ENCODE measurements at regions not wholly inside any gene's neighbourhood (a gene's known extent, or its start where the extent isn't known, plus 50 kb on each side); places are given as distances from the start of the nearest gene placed in this dataset.

DNA sequence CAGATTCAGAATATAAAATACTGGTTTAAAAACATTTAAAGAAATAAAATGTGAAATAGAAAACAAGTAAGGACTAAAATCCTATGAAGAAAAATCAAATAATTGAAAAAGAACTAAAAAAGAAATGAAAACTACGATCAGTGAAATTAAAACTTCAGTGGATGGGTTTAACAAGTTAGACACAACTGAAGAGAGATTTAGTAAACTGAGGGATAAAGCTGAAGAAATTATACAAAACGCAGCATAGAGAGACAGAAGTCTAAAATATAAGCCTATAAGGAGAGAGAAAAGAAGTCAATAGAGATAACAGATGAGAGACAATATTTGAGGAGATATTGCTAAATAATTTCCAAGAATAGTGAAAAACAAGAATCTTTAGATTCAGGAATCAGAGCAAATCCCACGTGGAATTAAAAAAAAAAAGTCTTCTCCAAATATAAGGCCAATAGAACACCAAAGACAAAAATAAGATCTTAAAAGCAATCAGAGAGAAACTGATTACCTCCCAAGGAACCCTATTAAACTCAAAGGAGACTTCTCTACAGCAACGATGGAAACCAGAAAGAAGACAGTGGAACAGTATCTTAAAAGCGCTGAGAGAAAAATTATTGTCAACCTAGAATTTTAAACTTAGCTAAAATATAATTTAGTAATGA is 59.6 kb upstream of the ABL1 start:
- Mint-ChIP-seq H3K27ac (no peak overlapping the region), H3K4me1 (peaks cover 25% of the 10 kb centered on the region), H3K9me3 (peaks cover 0 to 11% of the 10 kb centered on the region in 2 donors), H3K4me3 (no peak overlapping the region), H3K27me3 (no peaks in the 10 kb centered on the region)
- ATAC-seq: no peak
- DNase-seq: no peak

DNA sequence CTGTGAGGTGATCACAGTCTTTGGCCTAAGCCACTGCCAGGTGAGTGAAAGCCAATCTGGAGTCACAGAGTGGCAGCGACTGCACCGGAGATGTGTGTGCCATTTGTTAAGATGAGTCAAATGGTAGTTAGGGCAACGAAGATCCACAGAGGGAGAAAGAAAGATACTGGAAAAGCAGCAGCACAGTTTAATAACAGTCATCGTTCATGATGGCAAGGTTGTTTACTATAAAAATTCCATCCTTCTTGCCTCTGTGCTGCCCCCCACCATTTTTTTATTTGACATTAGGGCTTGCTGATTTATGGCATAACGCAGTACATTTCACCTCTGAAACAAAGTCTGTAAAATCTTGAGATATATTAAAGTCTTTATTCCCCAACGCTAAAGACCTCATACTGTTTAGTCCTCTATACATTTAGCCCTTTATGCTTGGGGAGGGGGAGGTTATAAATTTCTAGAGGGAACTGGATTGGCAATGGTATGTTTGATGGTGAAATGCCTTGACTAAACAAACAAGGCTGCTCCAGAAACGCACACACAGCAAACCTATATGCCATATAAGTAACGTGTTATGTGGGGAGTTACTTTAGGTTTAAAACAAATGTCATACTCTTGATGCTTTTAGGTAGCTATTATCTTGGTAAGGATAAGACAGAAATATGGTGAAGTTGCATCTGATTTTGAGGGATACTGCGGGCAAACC is 55.8 kb upstream of the ABL1 start:
- ATAC-seq: no peak
- peaks cover 0 to 11% of the 10 kb centered on the region in 2 donors for H3K9me3 Mint-ChIP-seq
- H3K27me3 Mint-ChIP-seq: no peaks in the 10 kb centered on the region
- no peak overlapping the region for H3K4me3 Mint-ChIP-seq
- H3K27ac Mint-ChIP-seq: no peak overlapping the region
- H3K4me1 Mint-ChIP-seq: peaks cover 22% of the 10 kb centered on the region
- no peak for DNase-seq

DNA sequence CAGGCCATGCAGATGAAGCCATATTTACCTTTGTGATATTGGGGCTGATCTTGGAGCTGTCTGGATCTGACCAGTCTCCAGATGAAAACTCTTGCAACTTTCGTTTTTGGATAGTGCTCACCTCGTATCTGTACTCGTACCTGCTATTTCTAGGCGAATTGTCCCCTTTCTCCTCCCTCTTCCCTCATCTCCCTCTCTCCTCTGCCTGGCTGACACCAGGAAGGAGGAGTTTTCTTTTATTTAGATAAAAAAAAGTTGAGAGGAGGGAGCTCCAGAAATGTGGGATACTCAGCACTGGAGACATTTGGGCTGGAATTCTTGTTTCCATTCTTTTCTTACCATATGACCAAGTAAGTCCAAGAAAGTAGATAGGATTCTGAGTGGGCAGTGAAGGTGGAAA is 54.6 kb upstream of the ABL1 start:
- Mint-ChIP-seq H3K27me3 (no peaks in the 10 kb centered on the region), H3K4me3 (no peak overlapping the region), H3K27ac (no peak overlapping the region), H3K9me3 (peaks cover 0 to 8% of the 10 kb centered on the region in 2 donors), H3K4me1 (peaks cover 15% of the 10 kb centered on the region)
- ATAC-seq: no peak
- DNase-seq: no peak

DNA sequence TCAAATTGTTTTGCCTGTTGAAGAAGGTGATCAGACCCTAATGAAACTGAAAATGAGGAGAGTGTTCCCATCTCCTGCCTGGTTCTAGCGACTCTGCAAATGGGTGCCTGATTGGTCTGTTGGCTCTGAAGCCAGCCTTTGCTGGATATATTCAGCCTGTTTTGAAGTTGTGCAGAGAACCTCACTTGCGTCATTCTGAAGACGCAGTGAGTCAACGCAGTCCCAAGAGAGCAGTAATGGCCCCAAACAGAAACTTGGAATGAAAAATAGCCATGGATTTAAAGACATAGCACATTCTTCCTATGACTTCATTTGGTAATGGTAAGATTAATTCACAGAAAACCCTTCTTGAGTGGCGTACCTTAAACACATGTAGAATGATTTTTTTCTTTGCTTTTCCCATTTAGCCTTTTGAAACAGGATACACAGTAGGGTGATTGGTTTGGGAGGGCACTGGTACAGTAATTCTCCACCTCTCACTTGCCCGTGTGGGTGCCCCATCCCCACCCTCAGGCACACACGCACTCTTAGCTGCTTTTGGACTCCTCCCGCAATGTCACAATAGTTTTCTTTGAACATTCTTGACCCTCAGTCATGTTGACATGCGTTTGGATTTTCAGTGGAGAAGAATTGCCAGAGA is 54.1 kb upstream of the ABL1 start:
- Mint-ChIP-seq H3K4me3 (no peak overlapping the region), H3K4me1 (peaks cover 15% of the 10 kb centered on the region), H3K27ac (no peak overlapping the region), H3K27me3 (no peaks in the 10 kb centered on the region), H3K9me3 (peaks cover 0 to 3% of the 10 kb centered on the region in 2 donors)
- DNase-seq (no peak), ATAC-seq (no peak)

DNA sequence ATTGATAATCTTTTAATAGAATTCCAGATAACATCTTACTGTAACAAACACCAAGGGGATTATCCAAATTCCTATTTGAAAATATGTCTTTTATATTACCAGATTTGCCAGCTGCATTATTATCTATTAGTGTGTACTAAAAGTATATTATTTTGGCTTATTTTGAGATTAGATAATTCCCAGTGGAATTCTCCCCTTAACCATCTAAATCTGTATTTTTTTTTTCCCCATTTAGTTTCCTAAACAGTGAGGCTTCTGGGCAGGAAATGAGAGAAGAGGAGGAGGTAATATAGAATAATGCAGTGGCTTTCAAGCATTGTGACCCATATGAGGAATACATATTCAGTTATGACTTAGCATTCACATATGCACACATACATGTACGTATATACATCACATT is 53.5 kb upstream of the ABL1 start:
- no peak overlapping the region for H3K4me3 Mint-ChIP-seq
- H3K27me3 Mint-ChIP-seq: no peaks in the 10 kb centered on the region
- no peak overlapping the region for H3K27ac Mint-ChIP-seq
- DNase-seq: no peak
- H3K4me1 Mint-ChIP-seq: peaks cover 12% of the 10 kb centered on the region
- no peak for ATAC-seq
- H3K9me3 Mint-ChIP-seq: no peaks in the 10 kb centered on the region

DNA sequence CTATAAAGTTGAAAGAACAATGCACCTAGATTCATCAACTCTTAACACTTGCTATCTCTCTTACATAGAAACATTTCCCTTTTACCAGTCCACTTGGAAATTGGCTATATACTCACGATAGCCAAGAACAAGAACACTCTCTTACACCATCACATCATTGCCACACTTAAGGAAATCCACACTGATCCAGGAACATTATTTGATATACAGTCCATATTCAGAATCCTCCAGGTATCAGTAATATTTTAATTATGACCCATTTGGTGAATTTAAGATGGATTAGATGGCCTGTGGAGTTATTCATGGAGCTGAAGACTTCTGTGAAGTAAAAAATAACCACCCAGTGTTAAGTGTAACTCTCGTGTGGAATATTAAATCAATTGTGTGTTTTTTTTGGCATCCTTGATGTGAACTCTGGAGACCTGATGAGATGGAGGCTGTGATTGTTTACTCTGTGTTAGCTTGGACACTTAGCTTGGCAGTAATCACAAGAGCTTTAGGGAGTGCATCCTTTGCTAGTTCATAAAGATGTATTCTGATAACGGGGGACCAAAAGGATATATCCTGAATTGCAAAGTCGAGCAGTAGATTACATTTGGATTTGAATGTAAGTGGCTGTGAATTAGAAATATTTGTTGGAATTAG is 52.0 kb upstream of the ABL1 start:
- H3K9me3 Mint-ChIP-seq: no peaks in the 10 kb centered on the region
- ATAC-seq: no peak
- no peak for DNase-seq
- no peaks in the 10 kb centered on the region for H3K27me3 Mint-ChIP-seq
- no peak overlapping the region for H3K27ac Mint-ChIP-seq
- peaks cover 7% of the 10 kb centered on the region for H3K4me1 Mint-ChIP-seq
- no peak overlapping the region for H3K4me3 Mint-ChIP-seq

DNA sequence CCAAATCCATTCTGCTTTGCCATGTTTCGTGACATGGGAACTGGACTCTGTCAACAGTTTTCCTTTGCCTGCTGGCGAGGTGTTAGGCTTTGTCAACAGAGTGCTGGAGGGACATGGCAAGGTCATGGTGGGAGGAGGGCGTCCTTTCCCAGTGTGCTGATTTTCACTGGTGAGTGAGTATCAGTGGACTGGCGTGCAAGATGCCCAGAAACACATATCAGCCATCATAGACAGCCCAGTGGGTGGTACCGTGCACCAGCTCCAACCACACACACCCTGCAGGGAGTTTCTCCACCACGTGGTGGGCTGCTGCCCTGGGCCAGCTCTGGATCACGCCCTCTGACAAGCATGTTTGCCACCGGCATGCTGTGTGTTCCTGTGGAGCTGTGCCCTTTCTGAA is 50.0 kb upstream of the ABL1 start:
- DNase-seq (no peak), ATAC-seq (no peak)
- H3K27ac Mint-ChIP-seq: no peak overlapping the region
- no peak overlapping the region for H3K4me3 Mint-ChIP-seq
- H3K27me3 Mint-ChIP-seq: no peaks in the 10 kb centered on the region
- peaks cover 12 to 16% of the 10 kb centered on the region in 2 donors for H3K9me3 Mint-ChIP-seq
- H3K4me1 Mint-ChIP-seq: no peaks in the 10 kb centered on the region
